ENCODE measurements at regions not wholly inside any gene's neighbourhood (a gene's known extent, or its start where the extent isn't known, plus 50 kb on each side); places are given as distances from the start of the nearest gene placed in this dataset.

DNA sequence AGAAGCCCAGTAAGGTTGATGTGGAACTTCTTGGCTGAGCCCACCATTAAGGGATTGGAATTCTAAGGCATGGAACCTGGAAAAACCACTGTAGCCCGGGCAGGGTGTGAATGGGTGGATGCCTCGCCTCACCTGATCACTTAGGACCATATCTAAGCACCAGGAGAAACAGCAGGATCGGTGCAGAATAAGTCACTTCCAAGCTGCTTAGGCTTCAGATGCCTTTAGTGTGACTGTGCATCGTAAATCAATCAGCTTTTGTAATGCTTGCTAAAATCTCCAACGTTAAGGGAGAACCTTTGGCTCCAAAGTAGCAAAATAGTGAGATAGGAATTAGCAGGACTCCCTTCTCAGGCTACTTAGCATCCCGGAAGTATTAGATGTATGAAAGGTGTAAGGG is 103.9 kb upstream of the MEGF10 start:
- TF ChIP-seq JUND (IDR thresholded peaks at IDR 0.05) (no peak), YY1 (IDR thresholded peaks at IDR 0.05) (no peak), HNF4A (conservative IDR thresholded peaks at IDR 0.05) (no peak), GABPA (IDR thresholded peaks at IDR 0.05 in 1 of 2, conservative IDR thresholded peaks at IDR 0.05 in 1 of 2) (no peak), SP1 (IDR thresholded peaks at IDR 0.05) (no peak), RXRA (IDR thresholded peaks at IDR 0.05) (no peak), FOXA1 (IDR thresholded peaks at IDR 0.05) (no peak), TAF1 (conservative IDR thresholded peaks at IDR 0.05) (no peak), EGR1 (IDR thresholded peaks at IDR 0.05; ENCODE audit: low read depth in 2 of 2) (no peak)
- TF ChIP-seq, protein P1, sequence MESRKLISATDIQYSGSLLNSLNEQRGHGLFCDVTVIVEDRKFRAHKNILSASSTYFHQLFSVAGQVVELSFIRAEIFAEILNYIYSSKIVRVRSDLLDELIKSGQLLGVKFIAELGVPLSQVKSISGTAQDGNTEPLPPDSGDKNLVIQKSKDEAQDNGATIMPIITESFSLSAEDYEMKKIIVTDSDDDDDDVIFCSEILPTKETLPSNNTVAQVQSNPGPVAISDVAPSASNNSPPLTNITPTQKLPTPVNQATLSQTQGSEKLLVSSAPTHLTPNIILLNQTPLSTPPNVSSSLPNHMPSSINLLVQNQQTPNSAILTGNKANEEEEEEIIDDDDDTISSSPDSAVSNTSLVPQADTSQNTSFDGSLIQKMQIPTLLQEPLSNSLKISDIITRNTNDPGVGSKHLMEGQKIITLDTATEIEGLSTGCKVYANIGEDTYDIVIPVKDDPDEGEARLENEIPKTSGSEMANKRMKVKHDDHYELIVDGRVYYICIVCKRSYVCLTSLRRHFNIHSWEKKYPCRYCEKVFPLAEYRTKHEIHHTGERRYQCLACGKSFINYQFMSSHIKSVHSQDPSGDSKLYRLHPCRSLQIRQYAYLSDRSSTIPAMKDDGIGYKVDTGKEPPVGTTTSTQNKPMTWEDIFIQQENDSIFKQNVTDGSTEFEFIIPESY (IDR thresholded peaks at IDR 0.05) = no peak
- no peak overlapping the region for H3K4me3 ChIP-seq (ENCODE audit: low read depth in 1 of 3, low read length in 3 of 3)
- no peaks in the 10 kb centered on the region for H3K36me3 ChIP-seq (ENCODE audit: control insufficient read depth in 4 of 4, insufficient read depth in 3 of 4, low read depth in 1 of 4, low read length in 3 of 4)
- no peaks in the 10 kb centered on the region for H3K9me3 ChIP-seq (ENCODE audit: control insufficient read depth in 4 of 4, low read length in 3 of 4)
- no peaks in the 10 kb centered on the region for H3K4me1 ChIP-seq (ENCODE audit: control insufficient read depth in 4 of 4, insufficient read depth in 4 of 4, low read length in 3 of 4)
- DNase-seq (ENCODE audit: low spot score) = no peak
- no peak overlapping the region for H3K9ac ChIP-seq (ENCODE audit: low read depth in 1 of 2, low read length in 2 of 2)
- 82% methylated on average over 6 of the region's 6 CpGs for WGBS
- H3K27me3 ChIP-seq (ENCODE audit: control insufficient read depth in 4 of 4, insufficient read depth in 4 of 4, low read length in 3 of 4) = no peaks in the 10 kb centered on the region
- H3K27ac ChIP-seq (ENCODE audit: low read depth in 1 of 2, low read length in 2 of 2) = no peak overlapping the region

DNA sequence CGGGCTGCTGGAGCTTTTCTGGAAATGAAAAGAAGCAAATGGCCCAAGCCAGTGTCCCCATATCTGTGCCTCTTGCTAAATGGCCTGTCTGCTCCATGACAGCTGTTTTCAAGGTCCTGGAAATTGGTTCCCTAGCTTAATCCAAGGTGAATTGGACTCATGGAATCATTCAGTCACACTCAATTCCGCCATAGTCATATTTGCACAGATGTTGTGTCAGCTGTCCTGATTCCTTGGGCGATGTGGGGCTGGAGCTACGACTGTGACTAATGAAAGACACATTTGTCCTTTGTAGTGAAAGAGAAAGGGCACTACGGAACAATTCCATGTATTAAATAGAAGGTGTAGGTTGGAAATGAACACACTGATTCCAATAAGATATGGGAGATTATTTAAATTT is 102.9 kb upstream of the MEGF10 start:
- no peak overlapping the region for H3K4me3 ChIP-seq (ENCODE audit: low read depth in 1 of 3, low read length in 3 of 3)
- DNase-seq (ENCODE audit: low spot score) = no peak
- WGBS = 93% methylated on average over 5 of the region's 5 CpGs
- no peak overlapping the region for H3K27ac ChIP-seq (ENCODE audit: low read depth in 1 of 2, low read length in 2 of 2)
- TF ChIP-seq NR2F2 (IDR thresholded peaks at IDR 0.05) (no peak), YY1 (IDR thresholded peaks at IDR 0.05) (no peak), RAD21 (IDR thresholded peaks at IDR 0.05) (no peak), EGR1 (IDR thresholded peaks at IDR 0.05; ENCODE audit: low read depth in 2 of 2) (no peak), RXRA (IDR thresholded peaks at IDR 0.05) (no peak), SP1 (IDR thresholded peaks at IDR 0.05) (no peak), GABPA (IDR thresholded peaks at IDR 0.05 in 1 of 2, conservative IDR thresholded peaks at IDR 0.05 in 1 of 2) (no peak), JUND (IDR thresholded peaks at IDR 0.05) (no peak), TAF1 (conservative IDR thresholded peaks at IDR 0.05) (no peak), HNF4G (IDR thresholded peaks at IDR 0.05) (no peak)
- TF ChIP-seq, protein P1 (IDR thresholded peaks at IDR 0.05) = no peak
- TF ChIP-seq, protein P2, sequence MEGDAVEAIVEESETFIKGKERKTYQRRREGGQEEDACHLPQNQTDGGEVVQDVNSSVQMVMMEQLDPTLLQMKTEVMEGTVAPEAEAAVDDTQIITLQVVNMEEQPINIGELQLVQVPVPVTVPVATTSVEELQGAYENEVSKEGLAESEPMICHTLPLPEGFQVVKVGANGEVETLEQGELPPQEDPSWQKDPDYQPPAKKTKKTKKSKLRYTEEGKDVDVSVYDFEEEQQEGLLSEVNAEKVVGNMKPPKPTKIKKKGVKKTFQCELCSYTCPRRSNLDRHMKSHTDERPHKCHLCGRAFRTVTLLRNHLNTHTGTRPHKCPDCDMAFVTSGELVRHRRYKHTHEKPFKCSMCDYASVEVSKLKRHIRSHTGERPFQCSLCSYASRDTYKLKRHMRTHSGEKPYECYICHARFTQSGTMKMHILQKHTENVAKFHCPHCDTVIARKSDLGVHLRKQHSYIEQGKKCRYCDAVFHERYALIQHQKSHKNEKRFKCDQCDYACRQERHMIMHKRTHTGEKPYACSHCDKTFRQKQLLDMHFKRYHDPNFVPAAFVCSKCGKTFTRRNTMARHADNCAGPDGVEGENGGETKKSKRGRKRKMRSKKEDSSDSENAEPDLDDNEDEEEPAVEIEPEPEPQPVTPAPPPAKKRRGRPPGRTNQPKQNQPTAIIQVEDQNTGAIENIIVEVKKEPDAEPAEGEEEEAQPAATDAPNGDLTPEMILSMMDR (IDR thresholded peaks at IDR 0.05; ENCODE audit: low read depth, low read length, missing input control) = no peak
- TF ChIP-seq, protein P3, sequence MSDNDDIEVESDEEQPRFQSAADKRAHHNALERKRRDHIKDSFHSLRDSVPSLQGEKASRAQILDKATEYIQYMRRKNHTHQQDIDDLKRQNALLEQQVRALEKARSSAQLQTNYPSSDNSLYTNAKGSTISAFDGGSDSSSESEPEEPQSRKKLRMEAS (IDR thresholded peaks at IDR 0.05) = no peak
- H3K9me3 ChIP-seq (ENCODE audit: control insufficient read depth in 4 of 4, low read length in 3 of 4) = no peaks in the 10 kb centered on the region
- H3K27me3 ChIP-seq (ENCODE audit: control insufficient read depth in 4 of 4, insufficient read depth in 4 of 4, low read length in 3 of 4) = no peaks in the 10 kb centered on the region
- H3K9ac ChIP-seq (ENCODE audit: low read depth in 1 of 2, low read length in 2 of 2) = no peak overlapping the region
- no peaks in the 10 kb centered on the region for H3K36me3 ChIP-seq (ENCODE audit: control insufficient read depth in 4 of 4, insufficient read depth in 3 of 4, low read depth in 1 of 4, low read length in 3 of 4)
- no peaks in the 10 kb centered on the region for H3K4me1 ChIP-seq (ENCODE audit: control insufficient read depth in 4 of 4, insufficient read depth in 4 of 4, low read length in 3 of 4)

Measured in liver (tissue), 8 donors.